WTC11 (cell line): ENCODE measurements at regions not wholly inside any gene's neighbourhood (a gene's known extent, or its start where the extent isn't known, plus 50 kb on each side); places are given as distances from the start of the nearest gene placed in this dataset.

Source experiments
- ATAC-seq: fragments of 200-7000 bp; cut with Tn5 transposase; 2 replicates; pipeline ENCODE4 v1.10.0; 2021; ENCODE audit warnings: mild to moderate bottlenecking, moderate library complexity
- CTCF ChIA-PET: fragments of 300-600 bp; sonication (Branson Sonifier 250); formaldehyde crosslinking; loops from one replicate; lab custom pipeline; 2021; ENCODE audit warnings: antibody characterized with exemption; lab: Charles Lee
- POLR2A ChIA-PET: fragments of 350-600 bp; sonication (Branson Sonifier 250); formaldehyde crosslinking; loops from one replicate; lab custom pipeline; 2021; ENCODE audit warnings: antibody characterized with exemption; lab: Charles Lee
- DNase-seq: peaks from one replicate; pipeline ENCODE4 v3.0.0; 2021; ENCODE audit warnings: low spot score
- H3K27ac Mint-ChIP-seq: 2 replicates; pipeline ENCODE4 v1.8.0; 2021; ENCODE audit warnings: mixed read lengths
- H3K27me3 Mint-ChIP-seq: 2 replicates; pipeline ENCODE4 v1.8.0; 2021; ENCODE audit warnings: low read depth, mild to moderate bottlenecking, moderate library complexity, mixed read lengths
- H3K36me3 Mint-ChIP-seq: 2 replicates; pipeline ENCODE4 v1.8.0; 2021; ENCODE audit warnings: mixed read lengths
- H3K4me1 Mint-ChIP-seq: 2 replicates; pipeline ENCODE4 v1.8.0; 2022; ENCODE audit warnings: mixed read lengths
- H3K4me3 Mint-ChIP-seq: 2 replicates; pipeline ENCODE4 v1.8.0; 2021; ENCODE audit warnings: mild to moderate bottlenecking, moderate library complexity, mixed read lengths
- H3K9me3 Mint-ChIP-seq: 2 replicates; pipeline ENCODE4 v1.8.0; 2021; ENCODE audit warnings: mixed read lengths
- ELF4 ChIP-seq: sonication (generic); formaldehyde crosslinking; IDR thresholded peaks from 2 replicates; pipeline ENCODE4 v1.8.1; 2022; ENCODE audit warnings: low read depth, mild to moderate bottlenecking, moderate library complexity, missing genetic modification reagents
- FOXJ3 ChIP-seq: sonication (generic); formaldehyde crosslinking; IDR thresholded peaks from 2 replicates; pipeline ENCODE4 v1.9.0; 2021; ENCODE audit warnings: missing genetic modification reagents, mild to moderate bottlenecking, borderline replicate concordance
- GRHL2 ChIP-seq: fragments of 250-450 bp; sonication (Bioruptor Pico); IDR thresholded peaks from 2 replicates; pipeline ENCODE4 v1.8.0; 2022; ENCODE audit warnings: mild to moderate bottlenecking, moderate library complexity; ENCODE audit not compliant: insufficient replicate concordance, severe bottlenecking
- GTF2I ChIP-seq: fragments of 250-450 bp; sonication (Bioruptor Pico); conservative IDR thresholded peaks from 2 replicates; pipeline ENCODE4 v1.4.0; 2021; ENCODE audit warnings: mild to moderate bottlenecking
- HMGA2 ChIP-seq: fragments of 250-450 bp; sonication (Bioruptor Pico); IDR thresholded peaks from 2 replicates; pipeline ENCODE4 v1.4.0; 2021; ENCODE audit warnings: mild to moderate bottlenecking, moderate library complexity
- IRF2 ChIP-seq: sonication (generic); formaldehyde crosslinking; IDR thresholded peaks from 2 replicates; pipeline ENCODE4 v1.8.0; 2022; ENCODE audit warnings: low read depth, missing genetic modification reagents, borderline replicate concordance
- JAZF1 ChIP-seq: fragments of 250-450 bp; sonication (Bioruptor Pico); IDR thresholded peaks from 2 replicates; pipeline ENCODE4 v1.9.0; 2021; ENCODE audit warnings: moderate library complexity, mild to moderate bottlenecking, inconsistent platforms
- JUN ChIP-seq: sonication (generic); formaldehyde crosslinking; IDR thresholded peaks from 2 replicates; pipeline ENCODE4 v1.8.0; 2023; ENCODE audit warnings: mild to moderate bottlenecking, missing genetic modification reagents
- MYBL2 ChIP-seq: sonication (generic); formaldehyde crosslinking; IDR thresholded peaks from 2 replicates; pipeline ENCODE4 v1.8.1; 2023; ENCODE audit warnings: mild to moderate bottlenecking, moderate library complexity, missing genetic modification reagents
- PRRX2 ChIP-seq: fragments of 250-450 bp; sonication (Bioruptor Pico); IDR thresholded peaks from 2 replicates; pipeline ENCODE4 v1.8.0; 2021; ENCODE audit warnings: mild to moderate bottlenecking
- SMAD4 ChIP-seq: sonication (generic); formaldehyde crosslinking; IDR thresholded peaks from 2 replicates; pipeline ENCODE4 v1.8.0; 2022; ENCODE audit warnings: mild to moderate bottlenecking, missing genetic modification reagents
- TCF7 ChIP-seq: sonication (generic); formaldehyde crosslinking; IDR thresholded peaks from 2 replicates; pipeline ENCODE4 v1.8.0; 2022; ENCODE audit warnings: mild to moderate bottlenecking, low read depth, missing genetic modification reagents, moderate library complexity
- ZNF423 ChIP-seq: fragments of 250-450 bp; sonication (Bioruptor Pico); IDR thresholded peaks from 2 replicates; pipeline ENCODE4 v2.1.2; 2022; ENCODE audit warnings: mild to moderate bottlenecking, moderate library complexity
- ZNF671 ChIP-seq: fragments of 250-450 bp; sonication (Bioruptor Pico); IDR thresholded peaks from 2 replicates; pipeline ENCODE4 v1.8.0; 2021; ENCODE audit warnings: mild to moderate bottlenecking
- TF ChIP-seq, protein P1 (sequence below): fragments of 250-450 bp; sonication (Bioruptor Pico); IDR thresholded peaks from 2 replicates; pipeline ENCODE4 v1.9.0; 2021; ENCODE audit warnings: mild to moderate bottlenecking
- TF ChIP-seq, protein P2 (sequence below): fragments of 200-600 bp; IDR thresholded peaks from 2 replicates; pipeline ENCODE4 v1.8.0; 2022; ENCODE audit warnings: antibody characterized with exemption
- TF ChIP-seq, protein P3 (sequence below): sonication (generic); formaldehyde crosslinking; IDR thresholded peaks from 2 replicates; pipeline ENCODE4 v1.8.1; 2023; ENCODE audit warnings: mild to moderate bottlenecking, moderate library complexity, missing genetic modification reagents
- TF ChIP-seq, protein P4 (sequence below): sonication (generic); formaldehyde crosslinking; IDR thresholded peaks from 2 replicates; pipeline ENCODE4 v1.8.0; 2022; ENCODE audit warnings: mild to moderate bottlenecking, missing genetic modification reagents
- TF ChIP-seq, protein P5 (sequence below): sonication (generic); formaldehyde crosslinking; IDR thresholded peaks from 2 replicates; pipeline ENCODE4 v1.8.1; 2023; ENCODE audit warnings: mild to moderate bottlenecking, missing genetic modification reagents
- TF ChIP-seq, protein P6 (sequence below): sonication (generic); formaldehyde crosslinking; IDR thresholded peaks from 2 replicates; pipeline ENCODE4 v1.8.0; 2022; ENCODE audit warnings: mild to moderate bottlenecking, missing genetic modification reagents
- TF ChIP-seq, protein P7 (sequence below): fragments of 250-450 bp; sonication (Bioruptor Pico); IDR thresholded peaks from 2 replicates; pipeline ENCODE4 v1.8.0; 2021; ENCODE audit warnings: mild to moderate bottlenecking
- TF ChIP-seq, protein P8 (sequence below): sonication (generic); formaldehyde crosslinking; IDR thresholded peaks from 2 replicates; pipeline ENCODE4 v1.8.0; 2022; ENCODE audit warnings: mild to moderate bottlenecking, missing genetic modification reagents

DNA sequence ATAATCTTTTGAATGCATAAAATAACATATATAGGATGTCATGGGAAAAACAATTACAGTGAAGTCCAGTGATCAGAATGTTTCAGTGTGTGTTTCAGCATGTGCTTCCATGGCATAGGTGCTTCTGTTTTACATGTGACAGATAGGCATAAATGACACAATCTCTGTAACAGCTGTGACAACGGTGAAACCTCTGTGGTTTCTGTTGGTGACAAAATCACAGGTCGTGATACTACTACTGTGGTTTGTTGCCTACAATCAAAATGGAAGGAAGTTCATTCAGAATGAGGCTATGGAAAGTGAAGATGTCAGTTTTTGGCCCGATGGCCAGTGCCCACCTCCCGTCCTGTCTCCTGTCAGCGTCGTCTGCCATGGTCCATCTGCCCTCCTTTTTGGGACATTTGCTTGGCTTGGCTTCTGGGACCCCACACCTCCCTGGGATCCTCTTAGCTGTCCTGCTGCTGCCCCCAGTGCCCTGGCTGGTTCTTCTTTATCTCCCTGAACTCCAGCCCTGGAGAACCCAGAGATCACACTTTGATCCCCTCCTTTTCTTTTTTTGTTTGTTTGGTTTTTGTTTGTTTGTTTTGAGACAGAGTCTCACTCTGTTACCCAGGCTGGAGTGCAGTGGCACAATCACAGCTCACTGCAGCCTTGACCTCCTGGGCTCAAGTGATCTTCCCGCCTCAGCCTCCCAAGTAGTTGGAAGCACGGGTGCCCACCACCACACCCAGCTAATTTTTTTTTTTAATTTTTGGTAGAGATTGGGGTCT, 79.3 kb upstream of the NAA20 start (continued):
- TF ChIP-seq TCF7 (CRISPR knock-in tag) (no peak), GTF2I (no peak)
- TF ChIP-seq, protein P1, sequence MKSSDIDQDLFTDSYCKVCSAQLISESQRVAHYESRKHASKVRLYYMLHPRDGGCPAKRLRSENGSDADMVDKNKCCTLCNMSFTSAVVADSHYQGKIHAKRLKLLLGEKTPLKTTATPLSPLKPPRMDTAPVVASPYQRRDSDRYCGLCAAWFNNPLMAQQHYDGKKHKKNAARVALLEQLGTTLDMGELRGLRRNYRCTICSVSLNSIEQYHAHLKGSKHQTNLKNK = no peak

DNA sequence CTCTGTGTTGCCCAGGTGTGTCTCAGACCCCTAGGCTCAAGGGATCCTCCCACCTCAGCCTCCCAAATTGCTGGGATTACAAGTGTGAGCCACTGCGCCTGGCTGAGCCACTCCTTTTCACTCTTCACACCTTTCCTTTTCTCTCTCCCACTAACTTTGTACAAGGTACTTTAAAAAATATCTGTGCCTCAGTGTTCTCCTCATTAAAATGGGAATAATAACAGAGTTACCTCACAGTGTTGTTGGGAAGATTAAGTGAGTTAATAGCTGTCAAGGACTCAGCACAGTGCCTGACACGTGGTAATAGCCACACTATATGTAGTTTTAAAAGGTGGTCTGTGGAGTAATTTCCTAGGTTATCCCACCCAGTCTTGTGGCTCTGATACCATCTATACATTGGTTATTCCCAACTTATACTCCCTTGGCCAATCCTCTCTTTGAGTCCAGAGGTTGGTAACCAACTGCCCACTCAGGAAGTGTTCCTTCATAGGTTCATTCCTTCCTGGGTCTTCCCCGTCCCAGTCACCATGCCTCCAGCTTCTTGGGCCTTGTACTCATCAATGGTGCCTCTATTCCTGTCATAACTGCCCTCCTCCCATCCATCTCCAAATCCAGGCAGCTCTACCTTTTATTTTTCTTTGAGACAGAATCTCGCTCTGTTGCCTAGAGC, 78.6 kb upstream of the NAA20 start:
- no peaks in the 10 kb centered on the region for H3K9me3 Mint-ChIP-seq
- no peak overlapping the region for H3K27ac Mint-ChIP-seq
- TF ChIP-seq GRHL2 (CRISPR knock-in tag) (no peak), MYBL2 (no peak), ELF4 (CRISPR knock-in tag) (no peak), JUN (CRISPR knock-in tag) (no peak), PRRX2 (CRISPR knock-in tag) (no peak), ZNF423 (CRISPR knock-in tag) (no peak)
- TF ChIP-seq, protein P2, sequence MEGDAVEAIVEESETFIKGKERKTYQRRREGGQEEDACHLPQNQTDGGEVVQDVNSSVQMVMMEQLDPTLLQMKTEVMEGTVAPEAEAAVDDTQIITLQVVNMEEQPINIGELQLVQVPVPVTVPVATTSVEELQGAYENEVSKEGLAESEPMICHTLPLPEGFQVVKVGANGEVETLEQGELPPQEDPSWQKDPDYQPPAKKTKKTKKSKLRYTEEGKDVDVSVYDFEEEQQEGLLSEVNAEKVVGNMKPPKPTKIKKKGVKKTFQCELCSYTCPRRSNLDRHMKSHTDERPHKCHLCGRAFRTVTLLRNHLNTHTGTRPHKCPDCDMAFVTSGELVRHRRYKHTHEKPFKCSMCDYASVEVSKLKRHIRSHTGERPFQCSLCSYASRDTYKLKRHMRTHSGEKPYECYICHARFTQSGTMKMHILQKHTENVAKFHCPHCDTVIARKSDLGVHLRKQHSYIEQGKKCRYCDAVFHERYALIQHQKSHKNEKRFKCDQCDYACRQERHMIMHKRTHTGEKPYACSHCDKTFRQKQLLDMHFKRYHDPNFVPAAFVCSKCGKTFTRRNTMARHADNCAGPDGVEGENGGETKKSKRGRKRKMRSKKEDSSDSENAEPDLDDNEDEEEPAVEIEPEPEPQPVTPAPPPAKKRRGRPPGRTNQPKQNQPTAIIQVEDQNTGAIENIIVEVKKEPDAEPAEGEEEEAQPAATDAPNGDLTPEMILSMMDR = no peak
- TF ChIP-seq, protein P3, sequence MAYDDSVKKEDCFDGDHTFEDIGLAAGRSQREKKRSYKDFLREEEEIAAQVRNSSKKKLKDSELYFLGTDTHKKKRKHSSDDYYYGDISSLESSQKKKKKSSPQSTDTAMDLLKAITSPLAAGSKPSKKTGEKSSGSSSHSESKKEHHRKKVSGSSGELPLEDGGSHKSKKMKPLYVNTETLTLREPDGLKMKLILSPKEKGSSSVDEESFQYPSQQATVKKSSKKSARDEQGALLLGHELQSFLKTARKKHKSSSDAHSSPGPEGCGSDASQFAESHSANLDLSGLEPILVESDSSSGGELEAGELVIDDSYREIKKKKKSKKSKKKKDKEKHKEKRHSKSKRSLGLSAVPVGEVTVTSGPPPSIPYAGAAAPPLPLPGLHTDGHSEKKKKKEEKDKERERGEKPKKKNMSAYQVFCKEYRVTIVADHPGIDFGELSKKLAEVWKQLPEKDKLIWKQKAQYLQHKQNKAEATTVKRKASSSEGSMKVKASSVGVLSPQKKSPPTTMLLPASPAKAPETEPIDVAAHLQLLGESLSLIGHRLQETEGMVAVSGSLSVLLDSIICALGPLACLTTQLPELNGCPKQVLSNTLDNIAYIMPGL = no peak
- TF ChIP-seq, protein P4, sequence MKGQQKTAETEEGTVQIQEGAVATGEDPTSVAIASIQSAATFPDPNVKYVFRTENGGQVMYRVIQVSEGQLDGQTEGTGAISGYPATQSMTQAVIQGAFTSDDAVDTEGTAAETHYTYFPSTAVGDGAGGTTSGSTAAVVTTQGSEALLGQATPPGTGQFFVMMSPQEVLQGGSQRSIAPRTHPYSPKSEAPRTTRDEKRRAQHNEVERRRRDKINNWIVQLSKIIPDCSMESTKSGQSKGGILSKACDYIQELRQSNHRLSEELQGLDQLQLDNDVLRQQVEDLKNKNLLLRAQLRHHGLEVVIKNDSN (CRISPR knock-in tag) = no peak
- no peaks in the 10 kb centered on the region for H3K36me3 Mint-ChIP-seq
- ChIA-PET CTCF (no interaction called here), POLR2A (no interaction called here)
- DNase-seq = no peak
- H3K27me3 Mint-ChIP-seq = no peaks in the 10 kb centered on the region; the same call in 1 of the 2 replicates
- ATAC-seq = no peak
- no peak overlapping the region for H3K4me3 Mint-ChIP-seq
- peaks cover 20% of the 10 kb centered on the region for H3K4me1 Mint-ChIP-seq

DNA sequence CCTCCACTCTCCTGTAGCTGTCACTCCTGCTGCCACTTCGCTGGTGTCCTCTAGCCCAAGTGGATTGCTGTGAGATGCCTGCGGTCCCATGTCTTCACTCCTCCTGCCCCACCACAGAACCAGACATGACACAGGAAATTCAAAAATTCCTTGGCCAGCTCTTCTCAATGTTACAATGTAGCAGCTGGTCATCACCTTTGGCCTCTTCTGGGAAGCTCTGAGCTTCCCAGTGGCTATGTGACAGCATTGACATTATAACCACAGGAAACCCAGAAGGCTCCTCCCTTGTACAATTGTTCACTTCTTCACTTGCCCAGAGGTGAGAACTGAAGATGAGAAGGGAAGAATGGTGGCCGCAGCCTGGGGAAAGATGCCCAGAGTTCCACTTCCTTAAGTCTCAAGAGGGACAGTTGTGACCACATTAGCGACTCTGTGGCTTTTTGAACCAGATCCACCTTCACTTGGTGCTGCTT, 76.1 kb upstream of the NAA20 start:
- no peaks in the 10 kb centered on the region for H3K9me3 Mint-ChIP-seq
- H3K27me3 Mint-ChIP-seq = no peaks in the 10 kb centered on the region; the same call in 1 of the 2 replicates
- no peak overlapping the region for H3K4me3 Mint-ChIP-seq
- DNase-seq (no peak), ATAC-seq (no peak)
- no peaks in the 10 kb centered on the region for H3K36me3 Mint-ChIP-seq
- ChIA-PET CTCF (no interaction called here), POLR2A (no interaction called here)
- H3K27ac Mint-ChIP-seq = no peak overlapping the region
- TF ChIP-seq JAZF1 (CRISPR knock-in tag) (no peak), FOXJ3 (CRISPR knock-in tag) (no peak), SMAD4 (CRISPR knock-in tag) (no peak), IRF2 (CRISPR knock-in tag) (no peak), ZNF671 (CRISPR knock-in tag) (no peak), ELF4 (CRISPR knock-in tag) (no peak), HMGA2 (CRISPR knock-in tag) (no peak)
- TF ChIP-seq, protein P5, sequence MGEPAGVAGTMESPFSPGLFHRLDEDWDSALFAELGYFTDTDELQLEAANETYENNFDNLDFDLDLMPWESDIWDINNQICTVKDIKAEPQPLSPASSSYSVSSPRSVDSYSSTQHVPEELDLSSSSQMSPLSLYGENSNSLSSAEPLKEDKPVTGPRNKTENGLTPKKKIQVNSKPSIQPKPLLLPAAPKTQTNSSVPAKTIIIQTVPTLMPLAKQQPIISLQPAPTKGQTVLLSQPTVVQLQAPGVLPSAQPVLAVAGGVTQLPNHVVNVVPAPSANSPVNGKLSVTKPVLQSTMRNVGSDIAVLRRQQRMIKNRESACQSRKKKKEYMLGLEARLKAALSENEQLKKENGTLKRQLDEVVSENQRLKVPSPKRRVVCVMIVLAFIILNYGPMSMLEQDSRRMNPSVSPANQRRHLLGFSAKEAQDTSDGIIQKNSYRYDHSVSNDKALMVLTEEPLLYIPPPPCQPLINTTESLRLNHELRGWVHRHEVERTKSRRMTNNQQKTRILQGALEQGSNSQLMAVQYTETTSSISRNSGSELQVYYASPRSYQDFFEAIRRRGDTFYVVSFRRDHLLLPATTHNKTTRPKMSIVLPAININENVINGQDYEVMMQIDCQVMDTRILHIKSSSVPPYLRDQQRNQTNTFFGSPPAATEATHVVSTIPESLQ (CRISPR knock-in tag) = no peak
- TF ChIP-seq, protein P6, sequence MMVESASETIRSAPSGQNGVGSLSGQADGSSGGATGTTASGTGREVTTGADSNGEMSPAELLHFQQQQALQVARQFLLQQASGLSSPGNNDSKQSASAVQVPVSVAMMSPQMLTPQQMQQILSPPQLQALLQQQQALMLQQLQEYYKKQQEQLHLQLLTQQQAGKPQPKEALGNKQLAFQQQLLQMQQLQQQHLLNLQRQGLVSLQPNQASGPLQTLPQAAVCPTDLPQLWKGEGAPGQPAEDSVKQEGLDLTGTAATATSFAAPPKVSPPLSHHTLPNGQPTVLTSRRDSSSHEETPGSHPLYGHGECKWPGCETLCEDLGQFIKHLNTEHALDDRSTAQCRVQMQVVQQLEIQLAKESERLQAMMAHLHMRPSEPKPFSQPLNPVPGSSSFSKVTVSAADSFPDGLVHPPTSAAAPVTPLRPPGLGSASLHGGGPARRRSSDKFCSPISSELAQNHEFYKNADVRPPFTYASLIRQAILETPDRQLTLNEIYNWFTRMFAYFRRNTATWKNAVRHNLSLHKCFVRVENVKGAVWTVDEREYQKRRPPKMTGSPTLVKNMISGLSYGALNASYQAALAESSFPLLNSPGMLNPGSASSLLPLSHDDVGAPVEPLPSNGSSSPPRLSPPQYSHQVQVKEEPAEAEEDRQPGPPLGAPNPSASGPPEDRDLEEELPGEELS (CRISPR knock-in tag) = no peak
- TF ChIP-seq, protein P7, sequence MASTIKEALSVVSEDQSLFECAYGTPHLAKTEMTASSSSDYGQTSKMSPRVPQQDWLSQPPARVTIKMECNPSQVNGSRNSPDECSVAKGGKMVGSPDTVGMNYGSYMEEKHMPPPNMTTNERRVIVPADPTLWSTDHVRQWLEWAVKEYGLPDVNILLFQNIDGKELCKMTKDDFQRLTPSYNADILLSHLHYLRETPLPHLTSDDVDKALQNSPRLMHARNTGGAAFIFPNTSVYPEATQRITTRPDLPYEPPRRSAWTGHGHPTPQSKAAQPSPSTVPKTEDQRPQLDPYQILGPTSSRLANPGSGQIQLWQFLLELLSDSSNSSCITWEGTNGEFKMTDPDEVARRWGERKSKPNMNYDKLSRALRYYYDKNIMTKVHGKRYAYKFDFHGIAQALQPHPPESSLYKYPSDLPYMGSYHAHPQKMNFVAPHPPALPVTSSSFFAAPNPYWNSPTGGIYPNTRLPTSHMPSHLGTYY (CRISPR knock-in tag) = no peak
- TF ChIP-seq, protein P8, sequence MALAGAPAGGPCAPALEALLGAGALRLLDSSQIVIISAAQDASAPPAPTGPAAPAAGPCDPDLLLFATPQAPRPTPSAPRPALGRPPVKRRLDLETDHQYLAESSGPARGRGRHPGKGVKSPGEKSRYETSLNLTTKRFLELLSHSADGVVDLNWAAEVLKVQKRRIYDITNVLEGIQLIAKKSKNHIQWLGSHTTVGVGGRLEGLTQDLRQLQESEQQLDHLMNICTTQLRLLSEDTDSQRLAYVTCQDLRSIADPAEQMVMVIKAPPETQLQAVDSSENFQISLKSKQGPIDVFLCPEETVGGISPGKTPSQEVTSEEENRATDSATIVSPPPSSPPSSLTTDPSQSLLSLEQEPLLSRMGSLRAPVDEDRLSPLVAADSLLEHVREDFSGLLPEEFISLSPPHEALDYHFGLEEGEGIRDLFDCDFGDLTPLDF (CRISPR knock-in tag) = no peak
- peaks cover 7% of the 10 kb centered on the region for H3K4me1 Mint-ChIP-seq
